OCI-LY1 (cell line): ENCODE measurements at regions not wholly inside any gene's neighbourhood (a gene's known extent, or its start where the extent isn't known, plus 50 kb on each side); places are given as distances from the start of the nearest gene placed in this dataset.

Experiments used
- H2AFZ ChIP-seq: fragments of 200-600 bp; sonication (generic), shearing (Covaris generic); 2 replicates; pipeline ENCODE4 v1.6.0; 2014; ENCODE audit warnings: antibody characterized with exemption, mild to moderate bottlenecking, low read length
- H3F3A ChIP-seq: fragments of 200-600 bp; sonication (generic), shearing (Covaris generic); 2 replicates; pipeline ENCODE4 v1.6.0; 2014; ENCODE audit warnings: mild to moderate bottlenecking, antibody characterized with exemption, low read length, moderate library complexity; ENCODE audit not compliant: insufficient read depth
- H3K27ac ChIP-seq: fragments of 200-600 bp; sonication (generic); 2 replicates; pipeline ENCODE4 v1.5.1; 2014; ENCODE audit warnings: low read length, mixed run types, mild to moderate bottlenecking, low read depth; ENCODE audit not compliant: poor library complexity, severe bottlenecking
- H3K27me3 ChIP-seq: fragments of 200-600 bp; sonication (generic); 2 replicates; pipeline ENCODE4 v1.6.0; 2014; ENCODE audit warnings: antibody characterized with exemption, mild to moderate bottlenecking, low read length, moderate library complexity; ENCODE audit not compliant: insufficient read depth
- H3K36me3 ChIP-seq: fragments of 200-600 bp; sonication (generic); 2 replicates; pipeline ENCODE4 v1.6.1; 2014; ENCODE audit warnings: mild to moderate bottlenecking, antibody characterized with exemption, low read length, moderate library complexity, mixed read lengths; ENCODE audit not compliant: insufficient read depth
- H3K4me1 ChIP-seq: fragments of 200-600 bp; sonication (generic); 2 replicates; pipeline ENCODE4 v1.5.1; 2014; ENCODE audit warnings: mild to moderate bottlenecking, low read length, moderate library complexity; ENCODE audit not compliant: insufficient read depth, severe bottlenecking
- H3K4me2 ChIP-seq: fragments of 200-600 bp; sonication (generic), shearing (Covaris generic); 2 replicates; pipeline ENCODE4 v1.6.1; 2014; ENCODE audit warnings: low read length
- H3K4me3 ChIP-seq: fragments of 200-600 bp; sonication (generic); 2 replicates; pipeline ENCODE4 v1.5.1; 2014; ENCODE audit warnings: low read length, low read depth, mild to moderate bottlenecking, mixed read lengths; ENCODE audit not compliant: poor library complexity, severe bottlenecking
- H3K79me2 ChIP-seq: fragments of 200-600 bp; shearing (Covaris generic); 2 replicates; pipeline ENCODE4 v1.6.1; 2016; ENCODE audit warnings: mixed run types, low read length, mixed read lengths; ENCODE audit not compliant: insufficient read depth
- H3K9ac ChIP-seq: fragments of 200-600 bp; sonication (generic), shearing (Covaris generic); 2 replicates; pipeline ENCODE4 v1.6.1; 2014; ENCODE audit warnings: mild to moderate bottlenecking, low read length, mixed read lengths
- H3K9me2 ChIP-seq: fragments of 200-600 bp; sonication (generic), shearing (Covaris generic); 2 replicates; pipeline ENCODE4 v1.6.1; 2014; ENCODE audit warnings: low read depth, mild to moderate bottlenecking, low read length, mixed read lengths
- H3K9me3 ChIP-seq: fragments of 200-600 bp; shearing (Covaris generic); 2 replicates; pipeline ENCODE4 v1.6.1; 2014; ENCODE audit warnings: low read length, mixed read lengths
- H4K20me1 ChIP-seq: fragments of 200-600 bp; sonication (generic), shearing (Covaris generic); 2 replicates; pipeline ENCODE4 v1.6.0; 2016; ENCODE audit warnings: mild to moderate bottlenecking, low read length; ENCODE audit not compliant: insufficient read depth
- CTCF ChIP-seq: fragments of 200-600 bp; sonication (generic), shearing (Covaris generic); IDR thresholded peaks from 2 replicates; pipeline ENCODE4 v1.5.1; 2017; ENCODE audit warnings: mild to moderate bottlenecking, antibody characterized with exemption, low read length, moderate library complexity, mixed read lengths
- EZH2 ChIP-seq: fragments of 200-600 bp; sonication (generic), shearing (Covaris generic); IDR thresholded peaks from 2 replicates; pipeline ENCODE4 v1.8.0; 2017; ENCODE audit warnings: borderline replicate concordance, mixed run types, mild to moderate bottlenecking, antibody characterized with exemption, low read length, moderate library complexity, mixed read lengths

DNA sequence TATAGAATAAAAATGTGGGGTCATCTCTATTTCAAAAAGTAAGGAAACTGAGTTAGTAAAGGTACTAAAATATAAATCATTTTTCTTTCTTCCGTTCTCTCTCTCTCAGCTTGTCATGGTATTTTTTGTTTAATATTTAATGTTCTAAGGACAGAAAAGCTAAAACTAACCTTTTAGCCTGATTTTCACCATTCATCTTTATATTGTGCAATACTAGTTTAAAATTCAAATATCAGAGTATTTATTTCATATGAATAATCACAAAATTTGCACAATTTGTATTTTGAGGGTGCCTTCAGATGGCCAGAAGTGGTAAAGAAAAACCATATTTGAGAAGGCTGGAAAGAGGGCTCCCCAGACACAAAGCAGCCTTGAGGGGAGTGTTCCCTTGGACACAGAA, 197.6 kb upstream of the AR start:
- Histone ChIP-seq H3K9me2 (no peaks in the 10 kb centered on the region), H3K27ac (no peak overlapping the region), H3K9ac (no peak overlapping the region), H3K79me2 (no peaks in the 10 kb centered on the region), H4K20me1 (no peaks in the 10 kb centered on the region), H3F3A (no peaks in the 10 kb centered on the region), H3K9me3 (no peaks in the 10 kb centered on the region), H3K27me3 (no peaks in the 10 kb centered on the region), H3K36me3 (no peaks in the 10 kb centered on the region), H3K4me2 (no peak overlapping the region), H2AFZ (no peak overlapping the region), H3K4me1 (peaks cover 7% of the 10 kb centered on the region), H3K4me3 (no peak overlapping the region)
- no peak for TF ChIP-seq EZH2
- TF ChIP-seq CTCF, result no peak

- H3K9me2 ChIP-seq, result no peaks in the 10 kb centered on the region
- TF ChIP-seq EZH2 (no peak), CTCF (no peak)
Observed at GRCh38 chrX:67346667-67347066, 197.2 kb upstream of the AR start.

DNA sequence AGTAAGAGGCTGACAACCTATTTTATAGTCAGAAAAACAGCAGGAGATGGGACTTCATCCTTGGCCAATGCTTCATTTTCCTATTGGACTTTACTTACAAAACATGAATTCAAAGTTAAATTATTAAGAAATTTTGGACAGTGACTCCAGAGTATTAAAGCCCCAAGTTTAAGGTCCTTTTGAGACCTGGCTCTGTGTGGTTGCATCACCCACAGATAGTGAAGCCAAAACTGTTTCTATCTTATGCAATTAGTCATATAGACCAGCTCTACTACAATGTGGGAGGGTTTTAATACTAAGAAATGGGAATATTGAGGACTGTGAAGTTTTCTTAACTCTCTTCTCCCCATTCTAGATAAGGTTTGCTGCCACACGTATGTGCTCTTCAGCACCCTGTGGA, 196.7 kb upstream of the AR start:
- Histone ChIP-seq H3K4me3 (no peak overlapping the region), H3K79me2 (no peaks in the 10 kb centered on the region), H3F3A (no peaks in the 10 kb centered on the region), H3K27ac (no peak overlapping the region), H3K4me2 (no peak overlapping the region), H3K9ac (no peak overlapping the region), H3K9me3 (no peaks in the 10 kb centered on the region), H3K4me1 (peaks cover 16% of the 10 kb centered on the region), H3K9me2 (no peaks in the 10 kb centered on the region), H3K27me3 (no peaks in the 10 kb centered on the region), H4K20me1 (no peaks in the 10 kb centered on the region), H2AFZ (no peak overlapping the region), H3K36me3 (no peaks in the 10 kb centered on the region)
- no peak for TF ChIP-seq EZH2
- TF ChIP-seq CTCF, result no peak

More at GRCh38 chrX:67346667-67347066, 197.2 kb upstream of the AR start:
- H3K4me1 ChIP-seq, result peaks cover 11% of the 10 kb centered on the region
- no peaks in the 10 kb centered on the region for H3K27me3 ChIP-seq
- H3K4me2 ChIP-seq, result no peak overlapping the region
- no peak overlapping the region for H3K9ac ChIP-seq
- H2AFZ ChIP-seq, result no peak overlapping the region
- no peaks in the 10 kb centered on the region for H3F3A ChIP-seq
- H3K79me2 ChIP-seq, result no peaks in the 10 kb centered on the region
- H3K36me3 ChIP-seq, result no peaks in the 10 kb centered on the region
- H4K20me1 ChIP-seq, result no peaks in the 10 kb centered on the region
- H3K27ac ChIP-seq, result no peak overlapping the region
- H3K9me3 ChIP-seq, result no peaks in the 10 kb centered on the region
- no peak overlapping the region for H3K4me3 ChIP-seq
